Uterus (tissue), 2 donors: ENCODE measurements at regions not wholly inside any gene's neighbourhood (a gene's known extent, or its start where the extent isn't known, plus 50 kb on each side); places are given as distances from the start of the nearest gene placed in this dataset.

ENCODE experiments used
- CTCF ChIP-seq, 4 experiments: fragments of 200-600 bp in 2 of 4; fragments of 450-650 bp in 2 of 4; sonication (generic) in 2 of 4; IDR thresholded peaks; one replicate each; pipeline ENCODE4 v1.5.1; 2016 to 2019; ENCODE audit warnings: antibody characterized with exemption in 4 of 4, mild to moderate bottlenecking in 2 of 4, moderate library complexity in 1 of 4
- POLR2A ChIP-seq, 2 donors: fragments of 450-650 bp; IDR thresholded peaks; one replicate each; pipeline ENCODE4 v1.6.1; 2016; ENCODE audit warnings: antibody characterized with exemption in 2 of 2, mild to moderate bottlenecking in 1 of 2, moderate library complexity in 1 of 2

GRCh38 chr9:74032421-74032820, 464.7 kb upstream of the RORB start:
- TF ChIP-seq CTCF (IDR thresholded peaks at IDR 0.05) (no peak), POLR2A (IDR thresholded peaks at IDR 0.05) (no peak)
